Endothelial cell (in vitro differentiated cells): ENCODE measurements at regions not wholly inside any gene's neighbourhood (a gene's known extent, or its start where the extent isn't known, plus 50 kb on each side); places are given as distances from the start of the nearest gene placed in this dataset.

Source experiments
- DNase-seq: peaks from one replicate; pipeline ENCODE4 v3.0.0; 2021; ENCODE audit warnings: low spot score
- H3K27ac Mint-ChIP-seq: one replicate; pipeline ENCODE4 v1.8.0; 2021; ENCODE audit warnings: mixed read lengths, inconsistent platforms; ENCODE audit not compliant: unreplicated experiment
- H3K27me3 Mint-ChIP-seq: one replicate; pipeline ENCODE4 v1.8.0; 2021; ENCODE audit warnings: mild to moderate bottlenecking, moderate library complexity, mixed read lengths, inconsistent platforms; ENCODE audit not compliant: unreplicated experiment
- H3K36me3 Mint-ChIP-seq: one replicate; pipeline ENCODE4 v1.8.0; 2021; ENCODE audit warnings: mild to moderate bottlenecking, low read depth, mixed read lengths, inconsistent platforms; ENCODE audit not compliant: unreplicated experiment
- H3K4me1 Mint-ChIP-seq: one replicate; pipeline ENCODE4 v1.8.0; 2021; ENCODE audit warnings: mild to moderate bottlenecking, mixed read lengths, inconsistent platforms; ENCODE audit not compliant: unreplicated experiment
- H3K4me3 Mint-ChIP-seq: one replicate; pipeline ENCODE4 v1.8.0; 2021; ENCODE audit warnings: mild to moderate bottlenecking, mixed read lengths, inconsistent platforms; ENCODE audit not compliant: unreplicated experiment
- H3K9me3 Mint-ChIP-seq: one replicate; pipeline ENCODE4 v1.8.0; 2021; ENCODE audit warnings: mixed read lengths, inconsistent platforms; ENCODE audit not compliant: unreplicated experiment
- CTCF ChIP-seq: fragments of 200-600 bp; sonication (generic); IDR thresholded peaks from one replicate; pipeline ENCODE4 v1.5.0; 2021; ENCODE audit warnings: antibody characterized with exemption; ENCODE audit not compliant: unreplicated experiment

- DNase-seq = no peak
- TF ChIP-seq CTCF = no peak
- Mint-ChIP-seq H3K4me3 (no peak overlapping the region), H3K9me3 (no peaks in the 10 kb centered on the region), H3K4me1 (peaks cover 12% of the 10 kb centered on the region), H3K27me3 (no peaks in the 10 kb centered on the region), H3K27ac (no peak overlapping the region), H3K36me3 (peaks cover 9% of the 10 kb centered on the region)
Measured at GRCh38 chr1:93804412-93804811, 74.6 kb downstream of the DNTTIP2 start.

GRCh38 chr1:93801471-93801870, 77.5 kb downstream of the DNTTIP2 start:
- Mint-ChIP-seq H3K27me3 (peaks cover 4% of the 10 kb centered on the region), H3K9me3 (no peaks in the 10 kb centered on the region), H3K27ac (no peak overlapping the region), H3K4me1 (peaks cover 12% of the 10 kb centered on the region), H3K4me3 (no peak overlapping the region), H3K36me3 (no peaks in the 10 kb centered on the region)
- no peak for DNase-seq
- TF ChIP-seq CTCF = no peak

GRCh38 chr1:93800856-93801255, 78.2 kb downstream of the DNTTIP2 start:
- no peak for TF ChIP-seq CTCF
- Mint-ChIP-seq H3K4me1 (peaks cover 7% of the 10 kb centered on the region), H3K27me3 (peaks cover 4% of the 10 kb centered on the region), H3K36me3 (no peaks in the 10 kb centered on the region), H3K4me3 (no peak overlapping the region), H3K9me3 (no peaks in the 10 kb centered on the region), H3K27ac (no peak overlapping the region)
- DNase-seq = no peak

- Mint-ChIP-seq H3K4me1 (peaks cover 4% of the 10 kb centered on the region), H3K27ac (no peak overlapping the region), H3K27me3 (peaks cover 4% of the 10 kb centered on the region), H3K4me3 (no peak overlapping the region), H3K36me3 (no peaks in the 10 kb centered on the region), H3K9me3 (no peaks in the 10 kb centered on the region)
- no peak for DNase-seq
- TF ChIP-seq CTCF = no peak
Measured at GRCh38 chr1:93798291-93798690, 80.7 kb downstream of the DNTTIP2 start.

GRCh38 chr1:93784538-93784937, 94.5 kb downstream of the DNTTIP2 start:
- Mint-ChIP-seq H3K4me3 (no peak overlapping the region), H3K36me3 (no peaks in the 10 kb centered on the region), H3K27ac (no peak overlapping the region), H3K27me3 (no peaks in the 10 kb centered on the region), H3K9me3 (no peaks in the 10 kb centered on the region), H3K4me1 (peaks cover 7% of the 10 kb centered on the region)
- TF ChIP-seq CTCF = no peak
- DNase-seq = no peak
